HUDEP-2 (cell line): ENCODE measurements at regions not wholly inside any gene's neighbourhood (a gene's known extent, or its start where the extent isn't known, plus 50 kb on each side); places are given as distances from the start of the nearest gene placed in this dataset.
"Not testable (repeated sequence)": the region's sequence is repeated elsewhere in the genome, so short reads cannot be mapped to it uniquely, and the experiment has no call there.

Experiments
- DNase-seq, 76 experiments: peaks; one replicate each; lab custom pipeline; 2025; ENCODE audit not compliant: unreplicated experiment in 76 of 76; lab: John Stamatoyannopoulos, UW

GRCh38 chr10:28137907-28138880, 139.3 kb upstream of the ODAD2 start:
- no peak for DNase-seq

GRCh38 chr10:28135258-28135657, 136.4 kb upstream of the ODAD2 start:
- DNase-seq = no peak

- no peak for DNase-seq
Observed at GRCh38 chr10:28130267-28130666, 131.4 kb upstream of the ODAD2 start.

- DNase-seq = no peak
Observed at GRCh38 chr10:28127881-28128280, 129.0 kb upstream of the ODAD2 start.

GRCh38 chr10:28125701-28126100, 126.8 kb upstream of the ODAD2 start:
- no peak for DNase-seq

GRCh38 chr10:28120795-28121194, 121.9 kb upstream of the ODAD2 start:
- no peak for DNase-seq

GRCh38 chr10:28120043-28120749, 121.3 kb upstream of the ODAD2 start:
- DNase-seq = no peak

GRCh38 chr10:28118985-28119628, 120.2 kb upstream of the ODAD2 start:
- no peak for DNase-seq

- no peak for DNase-seq
Observed at GRCh38 chr10:28113202-28113601, 114.3 kb upstream of the ODAD2 start.

- no peak for DNase-seq
Observed at GRCh38 chr10:28111712-28112111, 112.8 kb upstream of the ODAD2 start.

GRCh38 chr10:28105561-28105960, 106.7 kb upstream of the ODAD2 start:
- no peak for DNase-seq

- no peak for DNase-seq
Observed at GRCh38 chr10:28097633-28098032, 98.8 kb upstream of the ODAD2 start.

- DNase-seq = no peak
Observed at GRCh38 chr10:28095791-28096378, 97.0 kb upstream of the ODAD2 start.

- DNase-seq = no peak
Observed at GRCh38 chr10:28094121-28094520, 95.2 kb upstream of the ODAD2 start.

GRCh38 chr10:28091913-28092312, 93.0 kb upstream of the ODAD2 start:
- DNase-seq = no peak

GRCh38 chr10:28090506-28090905, 91.6 kb upstream of the ODAD2 start:
- no peak for DNase-seq

GRCh38 chr10:28089467-28089866, 90.6 kb upstream of the ODAD2 start:
- DNase-seq = no peak

GRCh38 chr10:28087661-28088351, 88.9 kb upstream of the ODAD2 start:
- no peak for DNase-seq

- DNase-seq = not testable (repeated sequence)
Observed at GRCh38 chr10:28085760-28086159, 86.9 kb upstream of the ODAD2 start.

GRCh38 chr10:28082885-28083284, 84.0 kb upstream of the ODAD2 start:
- no peak for DNase-seq
